ENCODE measurements at regions not wholly inside any gene's neighbourhood (a gene's known extent, or its start where the extent isn't known, plus 50 kb on each side); places are given as distances from the start of the nearest gene placed in this dataset.

DNA sequence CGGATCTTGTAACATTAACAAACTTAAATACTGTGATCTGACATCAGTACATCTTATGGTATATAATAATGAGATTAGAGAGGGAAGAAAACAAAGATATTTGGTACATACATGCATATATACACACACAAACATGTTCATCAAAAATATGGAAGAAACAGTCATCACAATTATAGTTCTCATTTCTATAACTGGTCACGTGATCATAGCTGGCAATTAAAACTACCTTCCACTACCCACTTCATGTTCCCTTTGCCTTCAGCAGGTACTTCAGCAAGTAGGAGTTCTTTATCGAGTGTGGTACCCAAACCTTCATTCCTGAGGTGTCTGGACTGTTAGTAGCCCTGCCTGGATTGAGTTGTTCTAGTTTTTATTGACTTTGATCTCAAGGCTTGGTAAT is 70.9 kb upstream of the ALDH1A3 start:
- TF ChIP-seq, protein P1, sequence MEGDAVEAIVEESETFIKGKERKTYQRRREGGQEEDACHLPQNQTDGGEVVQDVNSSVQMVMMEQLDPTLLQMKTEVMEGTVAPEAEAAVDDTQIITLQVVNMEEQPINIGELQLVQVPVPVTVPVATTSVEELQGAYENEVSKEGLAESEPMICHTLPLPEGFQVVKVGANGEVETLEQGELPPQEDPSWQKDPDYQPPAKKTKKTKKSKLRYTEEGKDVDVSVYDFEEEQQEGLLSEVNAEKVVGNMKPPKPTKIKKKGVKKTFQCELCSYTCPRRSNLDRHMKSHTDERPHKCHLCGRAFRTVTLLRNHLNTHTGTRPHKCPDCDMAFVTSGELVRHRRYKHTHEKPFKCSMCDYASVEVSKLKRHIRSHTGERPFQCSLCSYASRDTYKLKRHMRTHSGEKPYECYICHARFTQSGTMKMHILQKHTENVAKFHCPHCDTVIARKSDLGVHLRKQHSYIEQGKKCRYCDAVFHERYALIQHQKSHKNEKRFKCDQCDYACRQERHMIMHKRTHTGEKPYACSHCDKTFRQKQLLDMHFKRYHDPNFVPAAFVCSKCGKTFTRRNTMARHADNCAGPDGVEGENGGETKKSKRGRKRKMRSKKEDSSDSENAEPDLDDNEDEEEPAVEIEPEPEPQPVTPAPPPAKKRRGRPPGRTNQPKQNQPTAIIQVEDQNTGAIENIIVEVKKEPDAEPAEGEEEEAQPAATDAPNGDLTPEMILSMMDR (conservative IDR thresholded peaks at IDR 0.05; ENCODE audit: low read depth, low read length) = no peak
- no peak for TF ChIP-seq EZH2 (IDR thresholded peaks at IDR 0.05; ENCODE audit: borderline replicate concordance, low read depth, low read length, poor library complexity, severe bottlenecking)
